Activated effector memory CD4-positive, alpha-beta T cell treated with anti-CD3 and anti-CD28 coated beads, Interleukin-2, amount 50 U/mL, for 16 hours (primary cell): ENCODE measurements at regions not wholly inside any gene's neighbourhood (a gene's known extent, or its start where the extent isn't known, plus 50 kb on each side); places are given as distances from the start of the nearest gene placed in this dataset.

Experiments used
- DNase-seq: peaks from one replicate; pipeline ENCODE4 v3.0.0-alpha.2; 2020

DNA sequence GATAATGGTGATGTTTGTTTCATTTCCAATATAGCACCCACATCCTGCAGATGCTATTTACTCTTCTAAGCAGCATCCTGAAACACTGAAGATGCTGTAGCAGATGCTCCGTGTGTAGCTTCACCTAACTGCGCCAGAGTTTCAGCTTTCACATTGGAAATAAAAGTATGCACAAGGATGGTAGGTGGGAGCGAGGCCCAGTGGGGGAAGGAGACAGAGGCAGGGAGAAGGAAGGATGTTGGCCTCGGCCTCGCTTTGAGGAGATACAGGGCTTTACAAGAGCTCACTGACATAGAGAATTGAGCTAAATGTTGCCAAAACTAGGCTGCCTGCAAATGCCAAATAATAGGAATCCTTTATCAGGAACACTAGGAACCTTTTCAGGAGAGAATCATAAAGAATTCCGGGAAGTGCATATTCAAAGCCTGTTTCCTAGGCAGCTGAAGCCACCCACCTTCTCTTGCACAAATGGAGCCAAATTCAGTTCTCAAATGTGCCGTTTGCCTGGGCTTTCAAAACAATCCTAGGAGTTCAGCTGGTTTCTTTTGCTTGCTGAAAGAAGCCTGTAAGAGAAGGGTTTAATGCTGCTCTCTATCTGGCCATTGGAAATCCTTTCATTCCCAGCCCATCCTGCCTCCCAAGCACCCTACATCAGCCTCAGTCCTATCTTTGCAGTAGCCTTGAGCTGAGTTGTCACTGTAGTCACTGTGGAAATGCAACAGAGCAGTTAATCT lies 135.4 kb upstream of the ATP1B1 start:
- no peak for DNase-seq

DNA sequence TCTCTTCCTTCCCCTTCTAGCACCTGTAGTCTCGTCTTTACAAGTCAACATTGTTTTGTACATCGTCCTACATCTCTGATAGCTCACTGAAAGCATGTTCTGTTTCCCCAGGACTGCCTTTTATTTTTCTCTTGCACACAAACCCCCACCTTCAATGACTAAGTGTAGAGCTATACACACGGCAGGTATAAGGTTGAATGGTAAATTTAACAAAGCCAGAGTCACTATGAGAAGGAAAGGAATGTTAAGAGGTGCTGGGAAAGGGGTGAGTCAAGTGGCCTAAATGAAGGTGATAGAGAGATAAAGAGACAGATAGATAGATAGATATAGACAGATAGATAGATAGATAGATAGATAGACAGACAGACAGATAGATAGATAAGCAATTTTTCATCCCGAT lies 134.3 kb upstream of the ATP1B1 start:
- DNase-seq = no peak

DNA sequence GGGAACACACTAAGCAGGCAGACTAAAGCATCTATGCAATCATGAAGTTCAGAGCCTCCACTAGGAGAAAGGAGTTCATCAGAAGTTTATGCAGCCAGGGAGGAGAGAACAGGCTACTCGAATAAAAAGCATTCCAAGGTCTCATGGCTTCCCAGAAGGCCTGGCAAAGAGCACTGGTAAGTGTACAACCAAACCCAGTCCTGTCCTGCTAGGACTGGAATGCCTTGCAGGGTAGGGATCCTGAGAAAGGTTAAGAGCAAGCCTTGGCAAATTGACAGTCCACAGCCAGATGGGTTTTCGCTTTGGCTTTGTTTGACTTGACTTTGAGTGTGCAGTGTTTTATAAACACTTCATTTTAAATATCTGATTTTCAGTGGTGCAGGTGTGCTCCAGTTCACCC lies 133.6 kb upstream of the ATP1B1 start:
- no peak for DNase-seq

DNA sequence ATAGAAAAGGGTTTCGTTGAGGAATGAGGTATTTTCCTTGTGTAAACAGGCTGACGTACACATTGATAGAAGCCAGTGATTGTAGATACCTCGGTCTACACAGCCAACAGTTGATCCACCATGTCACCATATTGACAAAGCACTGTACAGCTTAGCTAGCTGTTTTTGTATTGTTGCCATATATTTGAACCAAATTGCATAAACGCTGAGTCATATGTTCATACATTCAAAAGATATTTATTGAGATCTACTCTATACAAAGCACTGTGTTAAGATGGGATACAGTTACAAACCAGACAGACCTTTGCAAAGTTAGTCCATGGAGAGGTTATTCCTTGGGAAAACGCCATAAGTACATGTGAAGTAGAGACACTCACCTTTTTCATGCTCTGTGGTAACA lies 132.4 kb upstream of the ATP1B1 start:
- no peak for DNase-seq

DNA sequence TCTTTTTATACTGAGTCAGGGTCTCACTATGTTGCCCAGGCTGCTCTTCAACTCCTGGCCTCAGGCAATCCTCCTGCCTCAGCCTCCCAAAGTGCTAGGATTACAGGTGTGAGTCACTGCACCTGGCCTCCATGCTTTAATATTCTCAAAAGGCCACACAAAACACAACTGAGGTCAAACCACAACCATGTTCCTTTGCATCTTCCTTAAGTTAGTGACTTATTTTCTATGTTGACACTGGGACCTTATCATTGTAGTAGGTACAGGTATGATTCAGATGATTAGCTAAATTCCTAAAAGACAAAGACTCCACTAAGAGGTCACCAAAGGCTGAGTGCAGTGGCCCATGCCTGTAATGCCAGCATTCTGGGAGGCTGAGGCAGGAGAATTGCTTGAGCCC lies 131.9 kb upstream of the ATP1B1 start:
- no peak for DNase-seq

DNA sequence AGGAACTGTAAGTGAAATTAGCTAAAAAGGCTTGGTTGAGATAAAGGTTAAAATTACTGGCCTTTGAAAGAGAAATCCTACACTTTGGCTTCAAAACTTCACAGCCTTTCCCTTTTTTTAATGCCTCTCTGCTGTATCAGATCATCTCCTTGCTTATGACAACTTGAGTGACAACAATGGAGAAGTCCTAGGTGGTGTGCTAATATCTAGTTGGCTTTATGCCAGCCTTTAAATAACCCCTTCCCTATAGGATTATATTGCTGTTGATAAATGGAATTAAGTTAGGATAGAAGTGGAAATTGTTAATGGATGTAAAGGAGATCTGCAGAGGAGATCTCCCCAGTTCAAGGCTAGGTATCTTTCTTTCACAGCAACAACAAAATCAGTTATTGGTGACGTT lies 130.2 kb upstream of the ATP1B1 start:
- DNase-seq = no peak

DNA sequence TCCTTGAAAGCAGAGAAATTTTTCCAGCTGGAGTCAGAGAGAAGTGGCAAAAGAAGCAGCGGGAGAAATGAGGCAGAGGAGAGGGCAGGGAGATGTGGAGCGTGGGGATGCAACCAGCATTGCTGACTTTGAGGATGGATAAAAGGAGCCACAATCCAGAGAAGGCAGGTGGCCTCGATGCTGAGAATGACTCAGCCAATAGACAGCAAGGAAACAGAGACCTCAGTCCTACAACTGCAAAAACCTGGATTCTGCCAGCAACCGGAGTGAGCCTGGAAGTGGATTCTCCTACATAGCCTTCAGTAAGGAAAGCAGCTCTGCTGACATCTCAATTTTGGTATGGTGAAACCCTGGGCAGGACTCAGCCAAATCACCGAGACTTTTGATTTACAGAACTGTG lies 128.9 kb upstream of the ATP1B1 start:
- DNase-seq = no peak

DNA sequence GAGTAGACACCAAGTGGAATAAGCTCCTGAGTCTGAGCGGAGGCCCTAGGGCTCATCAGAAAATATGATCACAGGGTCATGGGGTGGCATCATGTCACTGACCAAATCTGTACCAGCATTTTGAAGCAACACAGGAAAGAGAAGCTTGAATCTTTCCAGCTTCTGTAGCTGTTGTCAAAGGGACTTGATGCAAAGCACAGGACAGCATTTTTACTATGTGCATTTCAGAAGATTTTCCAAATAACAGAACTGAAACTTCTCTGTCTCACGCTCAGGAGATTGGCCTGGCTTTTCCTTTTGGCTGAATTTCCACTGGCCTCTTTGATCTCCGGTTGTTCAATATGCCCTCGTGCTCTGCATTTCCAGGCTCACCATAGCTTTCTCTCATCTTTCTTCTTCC lies 127.2 kb upstream of the ATP1B1 start:
- DNase-seq = no peak

DNA sequence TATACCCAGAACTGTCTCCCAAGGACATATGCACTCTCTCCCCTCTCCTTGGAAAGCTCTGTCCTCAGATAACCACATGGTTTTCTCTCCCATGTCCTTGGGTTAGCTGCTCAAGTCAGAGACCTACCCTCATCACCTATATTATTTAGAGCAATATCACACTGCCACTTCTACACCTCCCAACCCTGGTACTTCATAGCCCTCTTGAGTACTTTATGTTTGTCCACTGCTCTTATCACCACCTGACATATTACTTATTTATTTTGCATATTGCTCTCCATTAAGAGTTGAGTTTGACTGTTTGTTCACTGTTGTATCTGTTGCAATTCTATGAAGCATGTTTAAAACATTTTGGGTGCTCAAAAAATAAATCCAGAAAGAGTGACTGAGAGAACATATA lies 126.3 kb upstream of the ATP1B1 start:
- no peak for DNase-seq

DNA sequence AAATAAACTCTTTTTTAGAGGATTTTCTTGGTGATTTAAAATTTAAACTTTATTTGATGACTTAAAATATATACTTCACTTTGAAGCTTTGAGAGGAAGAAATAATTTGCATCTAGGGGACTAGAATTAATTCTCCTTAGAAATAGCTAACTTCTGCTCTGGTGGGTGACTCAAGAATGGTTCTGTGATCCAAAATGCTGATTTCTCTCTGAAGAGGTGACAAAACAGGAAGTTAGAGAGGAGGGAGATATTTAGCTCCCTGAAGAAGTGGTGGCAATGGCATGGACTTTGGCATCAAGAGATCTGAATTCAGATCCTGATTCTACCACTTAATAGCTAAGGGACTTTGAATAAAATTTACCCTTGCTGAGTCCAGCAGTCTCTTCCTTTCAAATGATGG lies 125.8 kb upstream of the ATP1B1 start:
- DNase-seq = no peak

DNA sequence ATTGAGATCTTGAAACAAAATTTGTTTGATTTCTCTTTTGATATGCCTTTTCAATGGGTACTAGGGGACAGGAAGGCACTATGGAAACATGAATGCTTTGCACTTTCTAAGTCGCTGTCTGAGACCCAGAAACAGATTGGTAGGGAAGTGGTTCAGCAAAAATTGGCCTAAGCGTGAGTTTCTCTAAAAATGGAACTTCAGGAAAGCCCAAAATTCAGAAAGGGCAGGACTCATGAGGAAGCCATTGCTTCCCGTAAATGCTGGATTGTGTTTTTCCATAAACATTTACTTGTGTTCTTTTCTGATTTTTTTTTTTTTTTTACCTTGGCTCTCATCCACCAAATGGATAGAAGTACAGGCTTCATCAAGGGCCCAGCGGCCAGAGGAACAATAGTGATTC lies 123.7 kb upstream of the ATP1B1 start:
- DNase-seq = no peak

DNA sequence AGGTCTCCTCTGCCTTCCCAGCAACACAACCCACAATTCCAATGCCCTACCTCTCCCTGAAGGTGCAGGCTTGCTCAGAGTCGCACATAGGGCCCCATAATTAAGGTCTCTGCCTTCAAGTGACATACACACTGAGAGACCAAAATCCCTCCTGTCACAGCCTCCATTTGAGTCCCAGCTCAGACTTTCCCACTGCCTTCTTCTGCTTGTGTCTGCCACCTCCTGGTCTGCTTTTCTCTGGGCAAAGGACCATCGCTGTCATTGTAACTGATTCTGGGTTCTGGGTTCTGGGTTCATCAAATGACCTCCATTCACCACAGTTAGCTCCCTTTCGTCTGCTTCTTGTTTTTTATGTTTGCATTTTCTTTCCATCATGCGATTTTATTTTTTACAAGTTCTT lies 119.2 kb upstream of the ATP1B1 start:
- DNase-seq = no peak

DNA sequence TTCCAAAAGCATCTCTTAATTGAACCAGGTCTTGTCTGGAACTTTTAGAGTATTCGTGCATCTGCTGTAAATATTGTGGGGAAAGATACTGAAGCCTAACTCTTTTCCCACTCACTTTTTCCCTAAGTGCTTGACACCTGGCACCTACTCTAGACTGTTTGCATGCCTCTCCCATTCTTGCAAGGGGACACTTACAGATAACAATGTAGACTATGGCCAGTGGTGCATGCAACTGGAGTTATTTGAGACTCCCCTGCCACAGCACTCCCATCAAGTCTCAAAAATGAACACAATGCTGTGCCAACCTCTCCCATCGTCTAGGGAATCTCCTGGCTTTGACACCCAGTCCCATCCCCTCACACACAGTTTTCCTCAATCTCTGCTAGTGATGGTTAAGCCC lies 118.6 kb upstream of the ATP1B1 start:
- no peak for DNase-seq

DNA sequence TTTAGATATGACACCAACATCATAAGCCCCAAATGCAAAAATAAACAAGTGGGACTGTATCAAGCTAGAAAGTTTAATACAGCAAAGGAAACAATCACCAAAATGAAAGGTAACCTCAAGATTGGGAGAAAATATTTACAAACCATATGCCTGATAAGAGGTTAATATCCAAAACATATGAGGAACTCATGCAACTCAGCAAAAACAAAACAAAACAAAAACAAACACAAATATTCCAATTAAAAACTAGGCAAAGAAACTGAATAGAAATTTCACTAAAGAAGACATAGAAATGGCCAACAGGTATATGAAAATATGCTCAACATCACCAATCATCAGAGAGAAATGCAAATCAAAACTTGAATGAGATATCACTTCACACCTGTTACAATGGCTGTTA lies 116.5 kb upstream of the ATP1B1 start:
- no peak for DNase-seq

DNA sequence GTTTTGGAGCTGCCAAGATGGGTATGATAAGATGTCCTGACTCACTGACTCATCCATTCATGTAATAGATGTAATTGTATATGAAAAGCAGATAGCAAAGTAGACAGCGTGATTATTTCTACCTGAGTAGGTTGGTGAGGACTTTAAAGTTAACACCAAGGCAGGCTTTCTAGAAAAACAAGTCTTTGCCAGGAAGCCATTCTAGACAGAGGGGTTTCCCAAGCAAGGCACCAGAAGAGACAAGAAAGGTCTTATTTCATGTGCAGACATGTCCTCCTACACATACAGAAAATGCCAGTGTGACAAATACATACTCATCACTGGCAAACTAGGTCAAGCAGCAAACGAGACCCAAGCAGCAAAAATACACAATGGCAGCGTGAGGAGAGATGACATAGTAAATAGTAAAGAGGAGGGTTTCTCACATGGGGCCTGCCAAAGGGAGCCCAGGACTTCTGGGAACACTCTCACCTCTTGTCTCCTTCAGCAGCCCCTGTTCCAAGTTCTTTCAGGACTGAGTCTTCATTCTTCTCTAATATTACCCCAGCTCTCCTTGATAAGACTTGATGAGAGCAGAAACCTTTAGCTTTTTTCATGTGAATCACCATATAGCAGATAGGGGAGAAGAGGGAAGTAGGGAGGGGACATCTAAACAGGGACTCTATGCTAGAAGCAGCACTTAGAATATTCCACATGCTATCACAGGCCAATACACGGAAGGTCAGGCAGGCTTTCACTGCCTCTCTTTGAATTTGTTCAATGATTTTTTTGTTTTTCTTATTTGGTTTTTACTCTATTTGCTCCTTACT lies 114.6 kb upstream of the ATP1B1 start:
- DNase-seq = no peak

DNA sequence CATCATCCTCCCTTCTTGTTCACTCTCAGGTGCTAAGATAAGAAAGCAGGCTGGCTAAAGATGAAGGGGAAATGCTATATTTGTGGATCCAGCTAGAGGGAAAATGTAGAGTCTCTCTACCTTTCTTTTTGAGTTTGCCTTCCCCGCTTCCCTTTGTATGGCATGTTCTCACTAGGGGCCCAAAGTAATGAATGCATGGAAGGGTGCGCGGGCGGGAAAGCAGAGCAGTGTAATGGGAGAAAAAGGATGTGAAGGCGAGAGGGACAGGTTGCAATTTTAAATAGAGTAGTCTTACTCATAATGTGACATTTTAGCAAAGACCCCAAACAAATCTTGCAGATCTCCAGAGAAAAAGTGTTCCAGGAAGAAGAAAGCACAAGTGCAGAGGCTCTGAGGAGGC lies 105.1 kb upstream of the ATP1B1 start:
- DNase-seq = no peak

DNA sequence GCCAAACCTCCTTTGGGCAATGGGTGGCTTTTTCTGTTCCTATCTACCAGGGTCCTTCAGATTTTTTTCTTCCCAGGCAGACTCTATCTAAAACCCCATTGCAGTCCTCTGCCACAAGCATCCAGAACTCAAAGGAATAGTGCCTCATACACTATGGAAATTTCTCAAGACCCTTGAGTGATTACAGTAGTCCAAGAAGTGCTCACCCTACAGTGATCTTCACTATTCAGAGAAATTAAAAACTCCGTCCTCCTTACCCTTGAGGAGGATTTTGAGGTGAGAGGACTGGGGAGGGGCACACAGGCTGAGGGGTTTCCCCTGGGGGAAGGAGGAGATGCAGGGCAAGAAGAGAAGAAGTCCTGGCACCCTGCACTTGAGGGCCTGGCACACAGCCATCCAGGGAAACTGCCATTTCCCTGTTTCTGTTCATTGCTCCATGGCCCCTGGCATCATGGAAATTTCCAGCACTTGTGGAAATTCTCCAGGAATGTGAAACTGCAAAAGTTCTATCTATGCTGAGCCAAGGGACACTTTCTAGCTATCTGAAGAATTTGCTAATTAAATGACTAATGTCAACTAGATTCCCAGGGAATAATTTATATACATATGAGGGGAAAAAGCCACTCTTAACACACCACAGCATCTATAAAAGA lies 102.5 kb upstream of the ATP1B1 start:
- no peak for DNase-seq

DNA sequence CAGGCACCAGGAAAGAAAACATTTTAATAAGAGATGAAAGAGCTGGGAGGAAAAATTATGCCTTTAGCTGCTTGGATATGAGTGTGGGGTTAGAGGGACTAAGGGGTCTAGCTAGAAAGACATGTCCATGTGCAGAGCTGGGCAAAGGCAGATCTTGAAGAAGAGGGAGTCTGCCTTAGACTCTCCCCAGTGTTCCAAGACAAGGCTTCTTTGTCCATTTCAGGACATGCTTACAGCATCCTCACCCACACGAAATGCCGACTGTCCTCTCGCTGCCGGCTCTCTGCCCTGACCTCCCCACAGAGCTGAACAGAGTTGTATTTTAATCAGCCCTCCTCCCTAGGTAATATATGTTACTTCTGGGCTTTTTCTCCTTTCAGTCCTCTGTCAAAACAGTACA lies 100.7 kb upstream of the ATP1B1 start:
- DNase-seq = no peak

DNA sequence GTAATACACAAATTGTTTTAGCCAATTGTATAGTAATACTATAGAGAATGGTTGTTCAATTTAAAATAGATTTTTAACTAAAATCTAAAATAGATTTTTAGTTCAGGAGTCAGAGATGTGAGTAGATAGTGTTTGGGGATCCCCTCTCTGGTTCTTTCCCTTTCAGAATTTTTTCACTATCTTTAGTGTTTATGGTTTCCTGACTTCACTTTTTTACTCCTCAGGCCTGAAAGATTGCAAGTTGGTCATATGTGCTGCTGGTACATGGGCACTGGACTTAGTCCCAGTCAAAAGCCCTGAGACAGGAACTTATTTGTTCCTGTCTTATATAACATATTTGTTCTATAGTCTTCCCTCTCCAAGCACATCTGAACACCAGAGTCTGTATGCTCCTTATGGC lies 96.8 kb upstream of the ATP1B1 start:
- no peak for DNase-seq

DNA sequence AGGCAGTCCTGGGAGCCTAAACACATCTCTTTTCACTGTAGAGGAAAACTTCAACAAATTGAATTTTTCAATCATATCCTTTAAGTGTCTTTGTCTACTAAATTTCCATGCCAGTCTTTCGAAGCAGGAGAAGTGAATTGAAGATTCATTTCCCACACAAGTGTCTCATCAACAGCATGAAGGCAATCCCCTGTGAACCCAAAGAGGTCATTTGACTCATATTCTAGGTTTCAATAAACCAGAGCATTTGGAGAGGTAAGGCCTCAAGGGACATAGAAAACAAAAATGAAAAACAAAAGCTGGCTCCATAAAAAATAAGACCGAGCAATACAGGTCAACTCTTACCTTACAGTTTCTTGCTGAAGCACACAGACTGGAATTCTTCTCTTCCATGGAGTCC lies 94.1 kb upstream of the ATP1B1 start:
- no peak for DNase-seq

DNA sequence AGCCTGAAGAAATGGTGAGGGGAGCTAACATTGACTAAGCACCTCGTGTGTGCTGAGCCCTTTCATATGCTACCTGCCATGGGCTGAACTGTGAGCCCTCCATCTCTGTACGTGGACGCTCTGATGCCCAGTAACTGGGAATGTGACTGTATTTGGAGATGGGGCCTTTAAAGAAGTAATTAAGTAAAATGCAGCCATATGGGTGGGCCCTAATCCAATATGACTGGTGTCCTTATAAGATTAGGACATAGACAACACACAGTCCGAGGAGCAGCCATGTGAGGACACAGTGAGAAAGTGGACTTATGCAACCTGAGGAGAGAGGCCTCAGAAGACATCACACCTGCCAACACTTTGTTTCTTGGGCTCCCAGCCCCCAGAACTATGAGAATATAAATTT lies 92.7 kb upstream of the ATP1B1 start:
- no peak for DNase-seq

DNA sequence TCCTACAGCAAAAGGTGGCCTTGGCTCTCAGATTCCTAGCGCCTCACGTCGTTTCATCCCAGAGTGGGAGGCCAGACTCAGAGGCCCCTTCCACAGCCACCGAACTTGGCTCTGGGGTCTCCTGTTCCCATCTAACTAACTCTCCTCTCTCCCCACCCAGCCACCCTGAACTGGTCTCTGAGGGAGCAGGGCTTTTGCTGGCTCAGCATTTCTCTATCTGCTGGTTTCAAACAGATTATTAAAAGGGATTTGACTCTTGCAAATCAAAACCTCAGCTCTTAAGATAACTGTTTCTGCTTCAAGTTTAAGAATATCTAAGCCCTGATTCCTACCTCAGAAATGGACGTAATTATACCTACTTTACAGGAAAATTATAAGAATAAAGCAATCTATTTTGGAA lies 91.0 kb upstream of the ATP1B1 start:
- DNase-seq = no peak

DNA sequence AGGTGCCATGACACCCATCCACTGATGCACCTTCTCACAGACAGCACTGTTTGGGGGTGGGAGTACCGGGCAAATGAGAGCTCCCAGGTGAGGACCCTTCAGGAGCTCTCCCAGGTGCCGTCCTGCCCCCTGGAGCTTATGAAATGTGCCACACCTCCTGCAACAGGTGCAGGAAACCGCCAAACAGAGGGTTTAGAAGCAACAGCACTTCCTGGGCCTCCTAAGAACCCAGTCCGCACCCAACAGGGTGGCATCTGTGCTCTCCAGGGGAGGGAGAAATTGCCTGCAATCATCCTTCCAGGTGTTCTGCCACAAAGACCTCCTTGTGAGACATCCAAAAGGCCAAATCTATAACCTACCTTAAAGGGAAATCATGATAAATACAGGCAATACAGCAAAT lies 87.7 kb upstream of the ATP1B1 start:
- DNase-seq = no peak

DNA sequence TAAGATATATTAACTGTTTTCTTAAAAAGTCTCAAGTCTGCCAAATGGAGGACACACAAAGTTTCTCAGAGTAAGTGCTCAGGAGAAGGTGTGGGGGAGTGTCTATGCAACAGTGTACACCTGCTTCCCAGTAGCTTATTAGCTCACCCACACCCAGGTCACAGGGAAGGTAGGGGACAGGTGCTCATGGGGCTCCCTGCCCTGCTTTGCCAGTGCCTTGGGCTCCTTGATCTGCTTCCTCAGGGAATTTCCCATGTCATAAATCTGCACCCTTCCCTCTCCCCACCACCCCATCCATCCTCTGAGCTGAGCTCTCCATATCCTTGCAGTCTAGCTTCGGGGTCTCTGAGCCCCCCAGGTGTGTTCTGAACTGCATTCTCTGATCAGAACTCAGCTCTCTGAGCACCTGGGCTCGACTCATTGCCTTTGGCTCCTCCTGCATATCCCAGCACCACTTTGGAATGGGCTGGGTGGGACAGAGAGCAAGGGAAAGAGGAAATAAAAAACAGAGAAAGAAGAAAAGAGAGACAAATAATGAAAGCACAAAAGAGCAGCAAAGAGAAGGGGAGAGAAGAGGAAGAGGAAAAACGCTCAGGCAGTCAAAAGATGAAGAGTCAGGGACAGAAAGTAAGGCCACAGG lies 87.0 kb upstream of the ATP1B1 start:
- DNase-seq = no peak
